NK-92 treated with Interleukin-12 subunit alpha and Interleukin-12 subunit beta, amount 100 ng/mL, for 24 hours (cell line): ENCODE measurements at regions not wholly inside any gene's neighbourhood (a gene's known extent, or its start where the extent isn't known, plus 50 kb on each side); places are given as distances from the start of the nearest gene placed in this dataset.
"Not testable (repeated sequence)": the region's sequence is repeated elsewhere in the genome, so short reads cannot be mapped to it uniquely, and the experiment has no call there.

Experiments
- DNase-seq: peaks from one replicate; lab custom pipeline; 2025; lab: John Stamatoyannopoulos, UW

GRCh38 chr2:58721912-58722591, 480.9 kb upstream of the FANCL start:
- no peak for DNase-seq

- DNase-seq = no peak
Observed at GRCh38 chr2:58720770-58721697, 479.9 kb upstream of the FANCL start.

- no peak for DNase-seq
Observed at GRCh38 chr2:58720033-58720769, 479.1 kb upstream of the FANCL start.

- DNase-seq = no peak
Observed at GRCh38 chr2:58715344-58715743, 474.2 kb upstream of the FANCL start.

- no peak for DNase-seq
Observed at GRCh38 chr2:58714238-58714637, 473.1 kb upstream of the FANCL start.

- no peak for DNase-seq
Observed at GRCh38 chr2:58710795-58711279, 469.7 kb upstream of the FANCL start.

- DNase-seq = no peak
Observed at GRCh38 chr2:58709687-58710354, 468.7 kb upstream of the FANCL start.

GRCh38 chr2:58709274-58709673, 468.1 kb upstream of the FANCL start:
- DNase-seq = no peak

- no peak for DNase-seq
Observed at GRCh38 chr2:58708565-58708964, 467.4 kb upstream of the FANCL start.

- no peak for DNase-seq
Observed at GRCh38 chr2:58702302-58702885, 461.3 kb upstream of the FANCL start.

- DNase-seq = no peak
Observed at GRCh38 chr2:58701688-58702301, 460.7 kb upstream of the FANCL start.

- no peak for DNase-seq
Observed at GRCh38 chr2:58700591-58700990, 459.5 kb upstream of the FANCL start.

- no peak for DNase-seq
Observed at GRCh38 chr2:58699411-58699810, 458.3 kb upstream of the FANCL start.

GRCh38 chr2:58698620-58699019, 457.5 kb upstream of the FANCL start:
- DNase-seq = no peak

GRCh38 chr2:58694114-58694513, 453.0 kb upstream of the FANCL start:
- not testable (repeated sequence) for DNase-seq

GRCh38 chr2:58691041-58691440, 449.9 kb upstream of the FANCL start:
- not testable (repeated sequence) for DNase-seq

GRCh38 chr2:58688813-58689212, 447.7 kb upstream of the FANCL start:
- DNase-seq = no peak

GRCh38 chr2:58686776-58687175, 445.7 kb upstream of the FANCL start:
- no peak for DNase-seq

- DNase-seq = no peak
Observed at GRCh38 chr2:58680755-58681310, 439.7 kb upstream of the FANCL start.

GRCh38 chr2:58677748-58678147, 436.6 kb upstream of the FANCL start:
- DNase-seq = no peak

GRCh38 chr2:58671675-58672074, 430.6 kb upstream of the FANCL start:
- no peak for DNase-seq
